DND-41 (cell line): ENCODE measurements at regions not wholly inside any gene's neighbourhood (a gene's known extent, or its start where the extent isn't known, plus 50 kb on each side); places are given as distances from the start of the nearest gene placed in this dataset.
"Not testable (repeated sequence)": the region's sequence is repeated elsewhere in the genome, so short reads cannot be mapped to it uniquely, and the experiment has no call there.

ENCODE experiments used
- ATAC-seq: fragments of 200-7000 bp; cut with Tn5 transposase; 3 replicates; pipeline ENCODE4 v1.9.1; 2021; ENCODE audit warnings: low read depth; ENCODE audit not compliant: insufficient read depth
- DNase-seq: peaks from one replicate; pipeline ENCODE4 v3.0.0-alpha.2; 2020
- H2AFZ ChIP-seq: 2 replicates; pipeline ENCODE4 v1.6.0; 2012; ENCODE audit warnings: low read depth, low read length
- H3K27ac ChIP-seq: 2 replicates; pipeline ENCODE4 v1.5.1; 2012; ENCODE audit warnings: low read length, inconsistent platforms
- H3K27me3 ChIP-seq: fragments of 200-600 bp; sonication (generic); 2 replicates; pipeline ENCODE4 v1.6.0; 2012; ENCODE audit warnings: low read length, mild to moderate bottlenecking, inconsistent platforms; ENCODE audit not compliant: insufficient read depth, poor library complexity
- H3K36me3 ChIP-seq: 2 replicates; pipeline ENCODE4 v1.5.1; 2012; ENCODE audit warnings: low read length, inconsistent platforms; ENCODE audit not compliant: insufficient read depth
- H3K4me1 ChIP-seq: 2 replicates; pipeline ENCODE4 v1.5.1; 2012; ENCODE audit warnings: mild to moderate bottlenecking, low read length; ENCODE audit not compliant: insufficient read depth
- H3K4me2 ChIP-seq: 2 replicates; pipeline ENCODE4 v1.6.0; 2012; ENCODE audit warnings: mild to moderate bottlenecking, moderate library complexity, low read length, inconsistent platforms; ENCODE audit not compliant: insufficient read depth
- H3K4me3 ChIP-seq, 2 experiments: fragments of 200-600 bp in 1 of 2; shearing (Covaris generic) in 1 of 2; 2 replicates each; pipeline ENCODE4 v1.5.1; 2012 to 2016; ENCODE audit warnings: inconsistent platforms in 2 of 2, low read length in 2 of 2, mild to moderate bottlenecking in 2 of 2, low read depth in 1 of 2, moderate library complexity in 1 of 2
- H3K79me2 ChIP-seq: 2 replicates; pipeline ENCODE4 v1.6.0; 2012; ENCODE audit warnings: low read length, inconsistent platforms; ENCODE audit not compliant: insufficient read depth
- H3K9ac ChIP-seq: 2 replicates; pipeline ENCODE4 v1.6.0; 2012; ENCODE audit warnings: low read depth, mild to moderate bottlenecking, inconsistent platforms, low read length, moderate library complexity
- H3K9me3 ChIP-seq: 2 replicates; pipeline ENCODE4 v1.5.1; 2012; ENCODE audit warnings: low read length, moderate library complexity, mild to moderate bottlenecking, inconsistent platforms; ENCODE audit not compliant: insufficient read depth, severe bottlenecking
- H4K20me1 ChIP-seq: 2 replicates; pipeline ENCODE4 v1.6.0; 2012; ENCODE audit warnings: low read length; ENCODE audit not compliant: insufficient read depth
- EZH2 ChIP-seq: IDR thresholded peaks from 3 replicates; pipeline ENCODE4 v1.6.1; 2012; ENCODE audit warnings: borderline replicate concordance, low read depth, mild to moderate bottlenecking, moderate library complexity, low read length, inconsistent platforms; ENCODE audit not compliant: severe bottlenecking
- TF ChIP-seq, protein P1 (sequence below): IDR thresholded peaks from 2 replicates; pipeline ENCODE4 v1.5.1; 2012; ENCODE audit warnings: borderline replicate concordance, low read length, moderate library complexity, mild to moderate bottlenecking; ENCODE audit not compliant: poor library complexity, severe bottlenecking; ENCODE audit errors: extremely low read depth

- not testable (repeated sequence) for H3K27me3 ChIP-seq, H3K4me3 ChIP-seq, H2AFZ ChIP-seq, ATAC-seq, H3K27ac ChIP-seq, DNase-seq, H3K4me1 ChIP-seq, H3K36me3 ChIP-seq, H3K4me2 ChIP-seq, H4K20me1 ChIP-seq, H3K79me2 ChIP-seq, H3K9me3 ChIP-seq, H3K9ac ChIP-seq
These were observed 104.3 kb downstream of the MTPN start for GRCh38 chr7:135872861-135873260.

GRCh38 chr7:135862586-135863340 lies 114.2 kb upstream of the FAM180A start:
- no peaks in the 10 kb centered on the region for H3K36me3 ChIP-seq
- no peak overlapping the region for H2AFZ ChIP-seq
- H3K27ac ChIP-seq: no peak overlapping the region
- no peaks in the 10 kb centered on the region for H4K20me1 ChIP-seq
- H3K9ac ChIP-seq: no peak overlapping the region
- H3K4me2 ChIP-seq: no peak overlapping the region
- DNase-seq (no peak), ATAC-seq (no peak)
- TF ChIP-seq, protein P1, sequence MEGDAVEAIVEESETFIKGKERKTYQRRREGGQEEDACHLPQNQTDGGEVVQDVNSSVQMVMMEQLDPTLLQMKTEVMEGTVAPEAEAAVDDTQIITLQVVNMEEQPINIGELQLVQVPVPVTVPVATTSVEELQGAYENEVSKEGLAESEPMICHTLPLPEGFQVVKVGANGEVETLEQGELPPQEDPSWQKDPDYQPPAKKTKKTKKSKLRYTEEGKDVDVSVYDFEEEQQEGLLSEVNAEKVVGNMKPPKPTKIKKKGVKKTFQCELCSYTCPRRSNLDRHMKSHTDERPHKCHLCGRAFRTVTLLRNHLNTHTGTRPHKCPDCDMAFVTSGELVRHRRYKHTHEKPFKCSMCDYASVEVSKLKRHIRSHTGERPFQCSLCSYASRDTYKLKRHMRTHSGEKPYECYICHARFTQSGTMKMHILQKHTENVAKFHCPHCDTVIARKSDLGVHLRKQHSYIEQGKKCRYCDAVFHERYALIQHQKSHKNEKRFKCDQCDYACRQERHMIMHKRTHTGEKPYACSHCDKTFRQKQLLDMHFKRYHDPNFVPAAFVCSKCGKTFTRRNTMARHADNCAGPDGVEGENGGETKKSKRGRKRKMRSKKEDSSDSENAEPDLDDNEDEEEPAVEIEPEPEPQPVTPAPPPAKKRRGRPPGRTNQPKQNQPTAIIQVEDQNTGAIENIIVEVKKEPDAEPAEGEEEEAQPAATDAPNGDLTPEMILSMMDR: no peak
- no peak for TF ChIP-seq EZH2
- H3K4me1 ChIP-seq: no peaks in the 10 kb centered on the region
- H3K79me2 ChIP-seq: no peaks in the 10 kb centered on the region
- peaks cover 6% of the 10 kb centered on the region for H3K9me3 ChIP-seq
- no peaks in the 10 kb centered on the region for H3K27me3 ChIP-seq
- no peak overlapping the region for H3K4me3 ChIP-seq

GRCh38 chr7:135859538-135859937 lies 110.9 kb upstream of the FAM180A start:
- no peaks in the 10 kb centered on the region for H3K27me3 ChIP-seq
- H2AFZ ChIP-seq: no peak overlapping the region
- TF ChIP-seq, protein P1: no peak
- no peak for TF ChIP-seq EZH2
- DNase-seq: no peak
- no peak overlapping the region for H3K4me3 ChIP-seq
- H3K79me2 ChIP-seq: no peaks in the 10 kb centered on the region
- H3K36me3 ChIP-seq: no peaks in the 10 kb centered on the region
- no peak overlapping the region for H3K9ac ChIP-seq
- no peak overlapping the region for H3K4me2 ChIP-seq
- no peak for ATAC-seq
- no peaks in the 10 kb centered on the region for H4K20me1 ChIP-seq
- peaks cover 9% of the 10 kb centered on the region for H3K9me3 ChIP-seq
- H3K4me1 ChIP-seq: no peaks in the 10 kb centered on the region
- H3K27ac ChIP-seq: no peak overlapping the region

DNA sequence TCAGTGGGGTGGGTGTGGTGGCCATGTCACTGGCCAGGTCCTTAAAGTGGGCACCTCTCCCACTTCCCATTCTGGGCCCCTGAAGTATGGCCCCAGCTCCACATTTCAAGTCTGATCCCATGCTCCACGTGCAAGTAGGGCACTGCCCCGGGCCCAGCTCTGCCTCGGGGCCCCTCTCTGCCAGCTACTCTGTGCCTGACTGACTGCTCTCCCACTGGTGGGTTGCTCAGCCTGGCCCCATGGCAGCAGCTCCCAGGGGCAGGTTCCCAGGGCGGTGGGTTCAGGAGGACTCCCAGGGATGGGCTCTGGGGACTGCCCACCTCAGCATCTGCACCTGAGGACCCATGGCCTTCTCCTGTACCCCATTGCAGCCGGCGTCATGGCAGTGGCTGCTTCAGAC lies 110.2 kb upstream of the FAM180A start:
- H3K9me3 ChIP-seq: peaks cover 9% of the 10 kb centered on the region
- TF ChIP-seq, protein P1: no peak
- no peak for TF ChIP-seq EZH2

More for the DNA sequence above, 110.2 kb upstream of the FAM180A start:
- ATAC-seq (no peak), DNase-seq (no peak)
- no peak overlapping the region for H3K9ac ChIP-seq
- H4K20me1 ChIP-seq: no peaks in the 10 kb centered on the region
- no peaks in the 10 kb centered on the region for H3K36me3 ChIP-seq
- no peak overlapping the region for H3K4me2 ChIP-seq
- no peak overlapping the region for H3K27ac ChIP-seq
- no peaks in the 10 kb centered on the region for H3K27me3 ChIP-seq
- no peak overlapping the region for H3K4me3 ChIP-seq
- H3K79me2 ChIP-seq: no peaks in the 10 kb centered on the region
- no peaks in the 10 kb centered on the region for H3K4me1 ChIP-seq
- no peak overlapping the region for H2AFZ ChIP-seq
